ENCODE measurements at regions not wholly inside any gene's neighbourhood (a gene's known extent, or its start where the extent isn't known, plus 50 kb on each side); places are given as distances from the start of the nearest gene placed in this dataset.
"Not testable (repeated sequence)": the region's sequence is repeated elsewhere in the genome, so short reads cannot be mapped to it uniquely, and the experiment has no call there.

- Histone ChIP-seq H3K4me3 (ENCODE audit: low read length) (no peak overlapping the region), H3K4me1 (ENCODE audit: insufficient read depth, low read length) (peaks cover 12% of the 10 kb centered on the region), H3K36me3 (ENCODE audit: insufficient read depth, low read length) (no peaks in the 10 kb centered on the region), H2AFZ (ENCODE audit: low read depth, low read length) (peak overlapping the region; percentile 44), H3K9me3 (ENCODE audit: low read length) (no peaks in the 10 kb centered on the region), H3K27me3 (ENCODE audit: insufficient read depth, low read length) (no peaks in the 10 kb centered on the region)
These were observed 283.1 kb upstream of the NR2F2 start for GRCh38 chr15:96047255-96047931.

GRCh38 chr15:96049323-96049722 is 281.2 kb upstream of the NR2F2 start:
- no peak overlapping the region for H2AFZ ChIP-seq (ENCODE audit: low read depth, low read length)
- H3K36me3 ChIP-seq (ENCODE audit: insufficient read depth, low read length), result no peaks in the 10 kb centered on the region
- H3K9me3 ChIP-seq (ENCODE audit: low read length), result no peaks in the 10 kb centered on the region
- H3K4me1 ChIP-seq (ENCODE audit: insufficient read depth, low read length), result peaks cover 12% of the 10 kb centered on the region
- H3K27me3 ChIP-seq (ENCODE audit: insufficient read depth, low read length), result no peaks in the 10 kb centered on the region
- no peak overlapping the region for H3K4me3 ChIP-seq (ENCODE audit: low read length)

GRCh38 chr15:96049766-96050165 is 280.7 kb upstream of the NR2F2 start:
- Histone ChIP-seq H3K4me1 (ENCODE audit: insufficient read depth, low read length) (peaks cover 12% of the 10 kb centered on the region), H3K27me3 (ENCODE audit: insufficient read depth, low read length) (no peaks in the 10 kb centered on the region), H3K9me3 (ENCODE audit: low read length) (no peaks in the 10 kb centered on the region), H2AFZ (ENCODE audit: low read depth, low read length) (no peak overlapping the region), H3K36me3 (ENCODE audit: insufficient read depth, low read length) (no peaks in the 10 kb centered on the region), H3K4me3 (ENCODE audit: low read length) (no peak overlapping the region)

GRCh38 chr15:96051598-96051997 is 278.9 kb upstream of the NR2F2 start:
- H3K9me3 ChIP-seq (ENCODE audit: low read length), result no peaks in the 10 kb centered on the region
- peaks cover 11% of the 10 kb centered on the region for H3K4me1 ChIP-seq (ENCODE audit: insufficient read depth, low read length)
- H2AFZ ChIP-seq (ENCODE audit: low read depth, low read length), result no peak overlapping the region
- H3K27me3 ChIP-seq (ENCODE audit: insufficient read depth, low read length), result no peaks in the 10 kb centered on the region
- H3K36me3 ChIP-seq (ENCODE audit: insufficient read depth, low read length), result no peaks in the 10 kb centered on the region
- H3K4me3 ChIP-seq (ENCODE audit: low read length), result no peak overlapping the region

- Histone ChIP-seq H3K4me3 (ENCODE audit: low read length) (no peak overlapping the region), H3K27me3 (ENCODE audit: insufficient read depth, low read length) (no peaks in the 10 kb centered on the region), H3K4me1 (ENCODE audit: insufficient read depth, low read length) (peaks cover 6% of the 10 kb centered on the region), H2AFZ (ENCODE audit: low read depth, low read length) (no peak overlapping the region), H3K36me3 (ENCODE audit: insufficient read depth, low read length) (no peaks in the 10 kb centered on the region), H3K9me3 (ENCODE audit: low read length) (no peaks in the 10 kb centered on the region)
These were observed 278.3 kb upstream of the NR2F2 start for GRCh38 chr15:96052154-96052553.

- H3K4me1 ChIP-seq (ENCODE audit: insufficient read depth, low read length), result peaks cover 1% of the 10 kb centered on the region
- H2AFZ ChIP-seq (ENCODE audit: low read depth, low read length), result no peak overlapping the region
- H3K36me3 ChIP-seq (ENCODE audit: insufficient read depth, low read length), result no peaks in the 10 kb centered on the region
- H3K9me3 ChIP-seq (ENCODE audit: low read length), result no peaks in the 10 kb centered on the region
- H3K27me3 ChIP-seq (ENCODE audit: insufficient read depth, low read length), result no peaks in the 10 kb centered on the region
- no peak overlapping the region for H3K4me3 ChIP-seq (ENCODE audit: low read length)
These were observed 277.9 kb upstream of the NR2F2 start for GRCh38 chr15:96052572-96053030.

GRCh38 chr15:96053031-96053780 is 277.3 kb upstream of the NR2F2 start:
- Histone ChIP-seq H3K36me3 (ENCODE audit: insufficient read depth, low read length) (no peaks in the 10 kb centered on the region), H2AFZ (ENCODE audit: low read depth, low read length) (no peak overlapping the region), H3K9me3 (ENCODE audit: low read length) (no peaks in the 10 kb centered on the region), H3K4me1 (ENCODE audit: insufficient read depth, low read length) (no peaks in the 10 kb centered on the region), H3K27me3 (ENCODE audit: insufficient read depth, low read length) (no peaks in the 10 kb centered on the region), H3K4me3 (ENCODE audit: low read length) (no peak overlapping the region)

- Histone ChIP-seq H3K27me3 (ENCODE audit: insufficient read depth, low read length) (no peaks in the 10 kb centered on the region), H2AFZ (ENCODE audit: low read depth, low read length) (no peak overlapping the region), H3K4me1 (ENCODE audit: insufficient read depth, low read length) (no peaks in the 10 kb centered on the region), H3K36me3 (ENCODE audit: insufficient read depth, low read length) (no peaks in the 10 kb centered on the region), H3K9me3 (ENCODE audit: low read length) (no peaks in the 10 kb centered on the region), H3K4me3 (ENCODE audit: low read length) (no peak overlapping the region)
These were observed 276.6 kb upstream of the NR2F2 start for GRCh38 chr15:96053781-96054428.

GRCh38 chr15:96054621-96055020 is 275.9 kb upstream of the NR2F2 start:
- H3K4me1 ChIP-seq (ENCODE audit: insufficient read depth, low read length), result no peaks in the 10 kb centered on the region
- no peaks in the 10 kb centered on the region for H3K9me3 ChIP-seq (ENCODE audit: low read length)
- no peak overlapping the region for H3K4me3 ChIP-seq (ENCODE audit: low read length)
- no peaks in the 10 kb centered on the region for H3K27me3 ChIP-seq (ENCODE audit: insufficient read depth, low read length)
- H3K36me3 ChIP-seq (ENCODE audit: insufficient read depth, low read length), result no peaks in the 10 kb centered on the region
- no peak overlapping the region for H2AFZ ChIP-seq (ENCODE audit: low read depth, low read length)

- Histone ChIP-seq H2AFZ (ENCODE audit: low read depth, low read length) (no peak overlapping the region), H3K36me3 (ENCODE audit: insufficient read depth, low read length) (no peaks in the 10 kb centered on the region), H3K27me3 (ENCODE audit: insufficient read depth, low read length) (no peaks in the 10 kb centered on the region), H3K9me3 (ENCODE audit: low read length) (no peaks in the 10 kb centered on the region), H3K4me1 (ENCODE audit: insufficient read depth, low read length) (no peaks in the 10 kb centered on the region), H3K4me3 (ENCODE audit: low read length) (no peak overlapping the region)
These were observed 272.2 kb upstream of the NR2F2 start for GRCh38 chr15:96058103-96058851.

- not testable (repeated sequence) for H2AFZ ChIP-seq (ENCODE audit: low read depth, low read length); H3K27me3 ChIP-seq (ENCODE audit: insufficient read depth, low read length); H3K4me3 ChIP-seq (ENCODE audit: low read length); H3K9me3 ChIP-seq (ENCODE audit: low read length); H3K4me1 ChIP-seq (ENCODE audit: insufficient read depth, low read length); H3K36me3 ChIP-seq (ENCODE audit: insufficient read depth, low read length)
These were observed 271.7 kb upstream of the NR2F2 start for GRCh38 chr15:96058852-96059103.

- not testable (repeated sequence) for H3K9me3 ChIP-seq (ENCODE audit: low read length); H3K4me1 ChIP-seq (ENCODE audit: insufficient read depth, low read length); H2AFZ ChIP-seq (ENCODE audit: low read depth, low read length); H3K36me3 ChIP-seq (ENCODE audit: insufficient read depth, low read length); H3K27me3 ChIP-seq (ENCODE audit: insufficient read depth, low read length); H3K4me3 ChIP-seq (ENCODE audit: low read length)
These were observed 269.9 kb upstream of the NR2F2 start for GRCh38 chr15:96060591-96060990.

GRCh38 chr15:96064351-96064756 is 266.1 kb upstream of the NR2F2 start:
- Histone ChIP-seq H3K27me3 (ENCODE audit: insufficient read depth, low read length) (no peaks in the 10 kb centered on the region), H3K4me1 (ENCODE audit: insufficient read depth, low read length) (no peaks in the 10 kb centered on the region), H3K36me3 (ENCODE audit: insufficient read depth, low read length) (no peaks in the 10 kb centered on the region), H3K4me3 (ENCODE audit: low read length) (no peak overlapping the region), H3K9me3 (ENCODE audit: low read length) (no peaks in the 10 kb centered on the region), H2AFZ (ENCODE audit: low read depth, low read length) (no peak overlapping the region)

Measured in neuron (in vitro differentiated cells).